Left ventricle myocardium superior (tissue), 1 donor: ENCODE measurements at regions not wholly inside any gene's neighbourhood (a gene's known extent, or its start where the extent isn't known, plus 50 kb on each side); places are given as distances from the start of the nearest gene placed in this dataset.
"Not testable (repeated sequence)": the region's sequence is repeated elsewhere in the genome, so short reads cannot be mapped to it uniquely, and the experiment has no call there.

Source experiments
- ATAC-seq: fragments of 200-7000 bp; cut with Tn5 transposase; one replicate; pipeline ENCODE4 v1.9.1; 2020; ENCODE audit warnings: mild to moderate bottlenecking, moderate library complexity
- DNase-seq: peaks from one replicate; pipeline ENCODE4 v3.0.0-alpha.2; 2020
- intact Hi-C: fragments of 100-400 bp; cut with micrococcal nuclease; formaldehyde crosslinking; loops from one replicate; pipeline ENCODE4 v1.11.0; 2022
- donor health status: DM: no; HTN: yes; CAD: no; lungs with severe emphysema.

DNA sequence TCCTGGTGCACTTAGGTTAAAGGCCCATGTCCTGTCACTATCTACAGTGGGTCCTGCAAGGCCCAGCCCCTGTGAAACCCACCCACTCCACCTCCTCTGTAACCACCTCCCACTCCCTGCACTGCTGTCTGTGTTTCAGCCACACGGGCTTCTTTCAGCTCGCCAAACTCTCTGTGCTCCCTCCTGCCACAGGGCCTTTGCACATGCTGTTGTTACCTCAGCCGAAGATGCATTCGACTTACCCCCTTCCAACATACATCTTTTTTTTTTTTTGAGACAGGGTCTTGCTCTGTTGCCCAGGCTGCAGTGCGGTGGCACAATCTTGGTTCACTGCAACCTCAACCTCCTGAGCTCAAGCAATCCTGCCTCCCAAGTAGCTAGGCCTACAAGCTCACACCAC lies 76.5 kb upstream of the RPL38 start:
- DNase-seq = no peak
- ATAC-seq = no peak
- intact Hi-C loops = no loop called here

DNA sequence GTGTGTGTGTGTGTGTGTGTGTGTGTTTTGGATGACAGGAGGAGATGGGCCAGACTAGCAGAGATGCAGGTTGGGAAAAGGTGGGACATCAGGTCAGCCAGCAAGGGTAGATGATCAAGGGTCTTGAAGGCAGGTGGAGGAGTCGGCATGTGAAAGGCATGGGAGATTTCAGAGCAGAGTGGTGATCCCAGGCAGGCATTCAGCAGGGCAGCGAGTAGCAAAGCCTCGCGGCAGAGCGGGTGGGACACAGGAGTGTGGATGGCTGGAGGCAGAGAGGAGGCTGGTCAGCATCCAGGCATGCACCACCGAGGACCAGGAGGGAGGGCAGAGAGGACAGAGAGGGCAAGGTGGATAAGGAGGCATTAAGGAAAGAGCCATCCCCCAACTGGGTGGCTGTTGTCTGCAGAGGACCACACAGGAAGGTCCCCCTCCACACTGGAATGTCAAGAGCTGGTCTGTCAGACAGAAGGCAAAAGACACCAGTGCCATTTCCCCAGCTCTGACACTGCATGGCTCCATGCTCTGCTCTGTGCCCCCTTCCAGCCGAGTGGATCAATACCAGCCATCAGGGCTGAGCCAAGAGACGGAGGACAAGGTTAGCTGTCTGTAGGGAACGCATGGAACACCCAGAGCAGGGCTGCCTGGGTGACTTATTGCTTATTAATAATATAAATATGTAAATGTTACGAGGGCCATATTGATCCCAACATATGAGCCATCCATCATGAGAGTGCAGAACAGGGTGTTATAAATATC lies 74.8 kb upstream of the RPL38 start:
- ATAC-seq = no peak
- intact Hi-C loops = no loop called here
- DNase-seq = no peak

- intact Hi-C loops, ATAC-seq, DNase-seq: not testable (repeated sequence)
Measured at GRCh38 chr17:74129800-74130199, 73.7 kb upstream of the RPL38 start.

- DNase-seq (no peak), ATAC-seq (no peak)
- intact Hi-C loops = no loop called here
Measured at GRCh38 chr17:74130276-74130675, 73.2 kb upstream of the RPL38 start.

DNA sequence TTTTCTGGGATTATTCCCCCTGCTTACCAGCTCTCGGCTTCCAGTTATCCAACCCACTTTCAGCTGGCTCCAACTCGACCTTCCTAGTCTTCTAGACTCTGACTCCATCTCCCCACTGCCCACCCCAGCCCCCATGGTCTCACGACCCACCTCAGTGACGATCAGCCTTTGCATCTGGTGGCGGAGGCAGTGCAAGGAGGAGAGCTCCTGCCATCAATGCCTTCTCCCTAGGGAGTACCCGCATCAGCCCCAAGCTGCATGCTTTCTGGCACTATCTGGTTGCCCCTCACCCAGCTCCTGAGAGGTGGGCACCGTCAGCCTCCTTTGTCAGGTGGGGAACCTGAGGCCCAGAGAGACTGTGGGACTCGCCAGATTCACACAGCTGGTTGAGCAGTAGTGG lies 72.6 kb upstream of the RPL38 start:
- DNase-seq (no peak), ATAC-seq (no peak)
- intact Hi-C loops = no loop called here

- DNase-seq = no peak
- ATAC-seq = no peak
- intact Hi-C loops = no loop called here
Measured at GRCh38 chr17:74132354-74132753, 71.1 kb upstream of the RPL38 start.

DNA sequence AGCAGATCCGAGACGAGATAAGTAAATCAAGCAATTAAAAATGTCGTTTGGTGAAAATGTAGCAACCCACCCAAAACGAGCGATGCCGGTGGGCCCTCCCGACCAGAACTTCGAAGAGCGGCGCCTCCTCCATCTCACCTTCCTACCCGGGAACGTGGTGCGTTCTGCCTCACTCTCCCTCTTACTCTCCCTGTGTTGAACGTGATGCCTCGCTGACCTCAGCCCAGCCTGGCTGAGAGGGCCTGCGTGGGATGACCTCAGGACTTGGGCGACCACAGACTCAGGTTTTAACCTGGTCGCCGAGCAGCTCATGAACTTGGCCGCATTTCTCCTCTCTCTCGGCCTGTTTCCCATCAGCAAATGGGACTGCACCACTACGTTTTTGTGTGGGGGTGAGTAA lies 69.7 kb upstream of the RPL38 start:
- DNase-seq (no peak), ATAC-seq (no peak)
- intact Hi-C loops = no loop called here

- intact Hi-C loops, DNase-seq: not testable (repeated sequence)
Measured at GRCh38 chr17:74134234-74134633, 69.2 kb upstream of the RPL38 start.

DNA sequence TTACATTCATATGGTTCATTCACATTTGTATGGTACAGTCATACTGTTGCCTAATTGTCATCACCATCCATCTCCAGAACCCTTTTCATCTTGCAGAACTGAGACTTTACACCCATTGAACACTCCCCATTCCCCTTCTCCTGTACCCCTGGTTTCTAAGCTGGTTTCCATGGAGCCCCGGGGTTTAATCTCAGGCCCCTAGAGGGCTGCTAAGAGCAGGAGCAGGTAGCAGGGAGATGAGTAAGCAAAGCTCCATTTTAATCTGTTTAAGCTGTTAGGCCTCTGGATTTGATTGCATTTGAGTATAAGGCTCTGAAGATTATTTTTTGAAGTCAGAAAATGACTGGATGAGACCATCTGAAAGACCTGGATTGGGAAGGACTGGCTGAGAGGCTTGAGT lies 68.5 kb upstream of the RPL38 start:
- intact Hi-C loops = no loop called here
- DNase-seq (no peak), ATAC-seq (no peak)

More at GRCh38 chr17:74134234-74134633, 69.2 kb upstream of the RPL38 start:
- ATAC-seq = not testable (repeated sequence)

DNA sequence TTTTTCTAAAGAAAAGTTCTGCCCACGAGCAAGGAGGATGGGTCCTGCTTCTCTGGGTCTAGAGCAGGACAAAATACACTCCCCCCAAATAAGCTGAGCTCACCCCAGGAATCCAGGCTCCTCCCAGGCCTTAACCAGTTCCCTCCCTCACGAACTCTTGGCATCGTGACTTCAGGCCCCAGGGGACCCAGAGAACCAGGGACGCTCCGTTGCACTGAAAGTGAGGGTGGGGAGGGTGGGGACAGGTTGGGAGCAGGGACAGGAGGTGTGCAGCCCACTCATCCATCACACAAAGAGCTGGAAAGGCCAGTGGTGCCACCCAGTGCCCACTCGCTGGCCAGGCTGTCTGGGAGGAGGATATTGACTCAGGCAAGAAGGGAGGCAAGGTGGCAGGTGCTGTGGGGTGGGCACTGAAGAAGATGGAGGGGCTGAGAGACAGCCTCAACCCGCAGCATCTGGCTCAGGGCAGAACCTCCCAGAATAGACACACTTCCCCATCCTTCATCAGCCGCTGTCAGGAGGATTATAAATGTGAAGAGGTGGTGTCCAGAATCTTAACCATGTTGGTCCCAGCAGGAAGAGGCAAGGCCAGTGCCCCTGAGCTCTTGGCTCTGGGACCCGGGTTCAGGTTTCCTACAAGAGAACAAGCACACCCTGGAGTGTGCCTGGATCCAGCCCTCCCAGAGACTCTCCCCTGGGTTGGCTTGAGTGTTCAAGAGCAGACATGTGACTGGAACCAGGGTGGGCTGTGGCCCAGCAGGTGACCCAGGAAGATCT lies 67.9 kb upstream of the RPL38 start:
- DNase-seq (no peak), ATAC-seq (no peak)
- intact Hi-C loops = no loop called here

DNA sequence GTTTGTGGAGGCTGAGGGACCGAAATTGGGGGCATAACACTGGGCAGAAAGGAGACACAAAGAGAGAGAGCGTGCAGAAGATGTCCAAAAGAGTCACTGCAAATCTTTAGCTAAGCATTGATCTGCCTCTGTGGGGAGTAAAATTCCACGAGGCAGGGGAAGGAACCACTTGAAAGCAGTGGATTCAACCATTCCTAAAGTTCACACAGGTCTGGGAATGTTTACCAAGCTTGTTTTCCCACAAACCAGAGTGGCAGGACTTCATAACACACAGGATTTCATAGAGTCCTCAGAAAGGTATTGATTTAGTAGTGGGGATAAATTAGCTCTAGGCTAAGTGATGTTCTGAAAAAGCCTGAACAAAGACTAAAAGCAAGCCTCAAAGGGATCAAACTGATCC lies 66.1 kb upstream of the RPL38 start:
- intact Hi-C loops = no loop called here
- ATAC-seq (no peak), DNase-seq (no peak)

GRCh38 chr17:74139120-74139519 lies 64.4 kb upstream of the RPL38 start:
- intact Hi-C loops = no loop called here
- no peak for ATAC-seq

DNA sequence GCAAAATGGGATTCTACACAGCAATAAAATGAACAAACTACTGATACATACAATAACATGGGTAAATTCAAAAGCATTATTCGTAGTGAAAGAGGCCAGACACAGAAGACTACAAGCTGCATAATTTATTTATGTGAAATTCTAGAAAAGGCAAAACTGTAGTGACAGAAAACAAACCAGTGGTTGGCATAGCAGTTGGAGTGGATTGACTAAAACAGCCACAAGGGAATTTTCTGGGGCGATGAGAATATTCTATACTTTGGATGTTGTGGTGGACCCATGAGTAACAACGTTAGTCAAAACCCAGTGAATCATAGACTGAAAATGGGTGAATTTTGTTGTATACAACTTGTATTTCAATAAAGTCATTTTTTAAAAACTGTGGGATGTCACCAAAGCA lies 63.2 kb upstream of the RPL38 start:
- intact Hi-C loops = no loop called here
- no peak for ATAC-seq
- DNase-seq = no peak

More at GRCh38 chr17:74139120-74139519, 64.4 kb upstream of the RPL38 start:
- DNase-seq = no peak

- DNase-seq = no peak
- no peak for ATAC-seq
- intact Hi-C loops = no loop called here
Measured at GRCh38 chr17:74141612-74142011, 61.9 kb upstream of the RPL38 start.

DNA sequence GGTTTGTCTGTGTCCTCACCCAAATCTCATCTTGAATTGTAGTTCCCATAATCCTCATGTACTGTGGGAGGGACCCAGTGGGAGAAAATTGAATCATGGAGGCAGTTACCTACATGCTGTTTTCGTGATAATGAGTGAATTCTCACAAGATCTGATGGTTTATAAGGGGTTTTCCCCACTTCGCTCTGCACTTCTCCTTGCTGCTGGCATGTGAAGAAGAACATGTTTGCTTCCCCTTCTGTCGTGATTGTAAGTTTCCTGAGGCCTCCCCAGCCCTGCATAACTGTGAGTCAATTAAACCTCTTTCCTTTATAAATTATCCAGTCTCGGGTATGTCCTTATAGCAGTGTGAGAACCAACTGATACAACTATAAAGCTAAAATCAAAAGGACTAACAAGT lies 60.2 kb upstream of the RPL38 start:
- DNase-seq, ATAC-seq, intact Hi-C loops: not testable (repeated sequence)

DNA sequence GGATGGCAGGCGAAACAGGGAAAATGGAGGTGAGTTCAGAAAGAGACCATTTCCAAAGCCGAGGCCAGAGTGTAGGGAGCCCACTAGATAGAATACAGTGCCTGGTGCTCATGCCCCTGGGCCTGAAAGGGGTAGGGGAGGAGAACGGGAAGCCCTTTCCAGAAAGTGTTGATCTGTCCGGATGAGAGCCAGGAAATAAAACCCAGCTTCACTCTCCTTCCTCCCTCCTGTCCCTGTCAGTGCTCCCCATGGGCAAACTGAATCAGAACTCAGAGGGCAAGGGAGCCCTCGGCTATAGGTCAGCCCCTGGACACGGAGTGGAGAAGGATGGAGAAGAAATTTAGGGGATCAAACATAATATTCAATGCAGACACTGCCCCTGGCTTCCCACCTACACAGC lies 57.7 kb upstream of the RPL38 start:
- DNase-seq = no peak
- intact Hi-C loops = no loop called here
- no peak for ATAC-seq

DNA sequence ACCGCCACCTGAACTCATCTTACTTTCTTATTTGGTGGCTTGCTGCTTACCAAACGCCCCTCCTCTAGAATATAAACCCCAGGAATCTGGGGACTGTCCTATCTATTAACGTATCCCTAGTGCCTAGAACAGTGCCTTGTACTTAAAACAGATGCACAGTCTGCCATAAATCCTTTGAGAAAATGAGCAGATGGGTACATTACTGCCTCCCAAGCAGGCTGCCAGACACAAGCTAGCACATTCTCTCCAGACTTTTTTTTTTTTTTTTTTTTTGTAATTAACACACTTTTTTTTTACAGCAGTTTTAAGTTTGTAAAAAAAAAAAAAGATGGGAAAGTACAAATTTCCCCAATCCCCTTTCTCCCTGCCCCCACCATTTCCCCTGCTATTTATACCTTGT lies 57.3 kb upstream of the RPL38 start:
- ATAC-seq (no peak), DNase-seq (no peak)
- intact Hi-C loops = no loop called here

GRCh38 chr17:74147056-74147835 lies 56.2 kb upstream of the RPL38 start:
- ATAC-seq = no peak
- DNase-seq = no peak
- intact Hi-C loops = no loop called here

GRCh38 chr17:74147966-74148365 lies 55.5 kb upstream of the RPL38 start:
- DNase-seq = no peak
- no peak for ATAC-seq
- intact Hi-C loops = no loop called here

- DNase-seq (no peak), ATAC-seq (no peak)
- intact Hi-C loops = no loop called here
Measured at GRCh38 chr17:74148446-74148845, 55.0 kb upstream of the RPL38 start.
